GM18858 (cell line): ENCODE measurements at regions not wholly inside any gene's neighbourhood (a gene's known extent, or its start where the extent isn't known, plus 50 kb on each side); places are given as distances from the start of the nearest gene placed in this dataset.
"Not testable (repeated sequence)": the region's sequence is repeated elsewhere in the genome, so short reads cannot be mapped to it uniquely, and the experiment has no call there.

Experiments
- ATAC-seq: cut with Tn5 transposase; IDR thresholded peaks from one replicate; pipeline ENCODE4 v1.9.1; 2021; ENCODE audit not compliant: unreplicated experiment

DNA sequence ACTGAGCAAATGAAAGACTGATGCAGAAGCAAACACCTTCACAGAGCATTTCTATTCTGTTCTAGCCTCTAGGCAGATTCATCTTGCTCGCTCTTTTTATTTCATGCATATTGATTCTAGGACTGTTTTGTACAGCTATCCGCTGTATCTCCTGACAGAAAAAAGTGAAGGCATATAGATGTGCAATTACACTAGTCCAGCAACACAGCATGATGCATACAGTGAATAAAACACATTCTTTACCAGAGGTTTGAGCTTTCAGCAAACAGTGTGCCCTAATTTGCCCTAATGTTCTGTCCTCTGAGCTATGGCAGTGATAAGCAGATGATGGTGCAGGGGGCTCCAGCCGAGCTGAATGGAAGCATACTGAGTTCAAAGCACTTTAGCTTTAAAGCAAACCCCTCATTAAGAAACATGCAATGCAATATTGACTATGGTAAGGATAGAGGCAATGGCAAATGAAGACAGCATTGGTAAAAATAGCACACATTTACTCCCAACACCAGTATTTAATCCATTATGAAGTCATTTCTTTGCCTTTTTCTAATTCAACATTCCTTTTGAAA, 141.2 kb upstream of the RGPD4 start:
- ATAC-seq, result no peak

- no peak for ATAC-seq
These were observed 139.6 kb upstream of the RGPD4 start for GRCh38 chr2:107687073-107687472.

GRCh38 chr2:107688135-107688534, 138.6 kb upstream of the RGPD4 start:
- no peak for ATAC-seq

DNA sequence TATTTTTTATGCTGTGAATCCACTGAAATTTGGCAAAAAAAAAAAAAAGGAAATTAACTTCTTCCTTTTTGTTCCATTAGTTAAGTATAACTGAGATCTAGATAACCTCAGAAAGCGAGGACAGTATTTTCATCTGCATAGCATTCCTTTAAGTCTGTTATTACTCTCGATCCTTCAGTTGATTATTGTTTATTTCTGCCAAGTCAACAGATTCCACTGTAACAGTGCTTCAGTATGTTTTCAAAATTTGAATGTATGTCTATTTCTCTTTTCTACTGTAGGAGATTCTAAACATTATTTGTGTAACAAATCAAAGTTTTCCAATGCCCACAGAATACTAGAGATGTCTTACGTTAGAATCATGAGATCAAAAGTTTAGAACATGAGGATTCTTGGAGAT, 133.1 kb upstream of the RGPD4 start:
- ATAC-seq, result no peak

GRCh38 chr2:107694667-107695066, 132.0 kb upstream of the RGPD4 start:
- ATAC-seq, result no peak

- ATAC-seq, result no peak
These were observed 129.3 kb upstream of the RGPD4 start for GRCh38 chr2:107697385-107697784.

DNA sequence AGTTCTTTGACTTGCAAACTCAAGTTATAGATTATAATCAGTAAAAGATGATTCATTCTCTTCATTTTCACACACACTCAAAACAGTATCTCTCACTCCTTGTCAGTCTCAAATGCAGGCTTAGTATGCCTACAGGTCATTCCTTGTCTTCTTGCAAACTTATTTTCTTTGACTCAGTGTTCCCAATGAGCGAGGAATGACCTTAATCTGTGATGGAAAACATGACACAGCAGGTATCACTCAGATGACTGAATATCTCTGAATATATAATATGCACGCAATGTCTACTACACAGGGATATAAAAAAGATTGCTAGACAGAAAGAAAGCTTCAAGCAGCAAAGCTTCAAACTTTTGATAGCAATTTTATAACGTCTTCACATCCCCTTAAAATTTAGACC, 127.8 kb upstream of the RGPD4 start:
- ATAC-seq, result no peak

GRCh38 chr2:107700073-107700472, 126.6 kb upstream of the RGPD4 start:
- ATAC-seq, result no peak

DNA sequence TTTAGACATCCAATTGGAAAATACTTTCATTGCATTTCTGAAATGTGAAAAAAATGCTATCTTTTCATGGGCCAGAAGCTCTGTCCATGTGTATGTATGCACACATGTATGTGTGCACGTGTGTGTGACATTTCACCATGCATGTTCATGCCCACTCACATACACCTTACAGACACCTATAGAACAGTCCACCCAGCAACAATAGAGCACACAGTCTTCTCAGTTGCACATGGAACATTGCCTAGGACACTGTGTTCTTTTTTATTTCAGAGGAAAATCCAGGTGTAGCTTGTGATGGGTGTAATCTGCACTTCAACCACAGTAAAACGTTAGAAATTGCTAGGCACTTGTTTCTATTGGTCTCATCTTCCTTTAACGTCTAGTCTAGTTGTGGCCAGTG, 114.8 kb upstream of the RGPD4 start:
- ATAC-seq, result no peak

DNA sequence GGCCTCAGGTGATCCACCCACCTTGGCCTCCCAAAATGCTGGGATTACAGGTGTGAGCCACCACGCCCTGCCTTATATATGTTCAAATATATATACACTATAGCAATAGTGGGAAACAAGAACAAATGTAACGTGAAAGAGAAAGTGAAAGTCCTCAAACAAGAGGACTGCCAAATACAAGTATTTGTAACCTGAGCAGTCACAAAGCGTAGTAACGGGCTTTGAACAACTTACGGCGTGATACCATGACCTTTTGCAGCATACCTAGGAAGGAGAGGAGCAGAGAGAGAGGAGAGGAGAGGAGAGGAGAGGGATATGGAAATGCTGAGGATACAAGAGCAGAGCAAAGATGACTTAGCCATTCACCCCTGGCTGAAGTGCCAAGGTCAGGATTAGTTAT, 113.8 kb upstream of the RGPD4 start:
- ATAC-seq, result peak; percentile 84

GRCh38 chr2:107717661-107718060, 109.0 kb upstream of the RGPD4 start:
- no peak for ATAC-seq

DNA sequence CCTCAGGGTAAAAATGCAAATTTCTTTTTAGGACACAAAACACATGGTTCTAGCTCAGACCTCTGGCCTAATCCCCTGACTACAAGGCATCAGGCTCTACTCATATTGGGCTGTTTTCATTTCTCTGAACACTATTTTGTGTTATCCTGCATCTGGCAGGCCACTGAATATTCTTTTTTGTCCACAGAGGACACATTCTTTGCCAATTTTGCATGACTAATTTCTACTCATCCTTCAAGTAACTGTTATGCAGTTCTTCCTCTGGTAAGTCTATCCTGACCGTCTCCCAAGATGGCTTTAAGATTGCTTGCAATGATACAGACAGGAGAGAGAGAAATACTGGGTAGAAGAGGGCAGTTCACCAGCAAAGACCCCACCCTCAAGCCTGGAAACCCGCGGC, 107.6 kb upstream of the RGPD4 start:
- ATAC-seq, result no peak

- no peak for ATAC-seq
These were observed 106.9 kb upstream of the RGPD4 start for GRCh38 chr2:107719836-107720235.

GRCh38 chr2:107721178-107721577, 105.5 kb upstream of the RGPD4 start:
- ATAC-seq, result no peak

GRCh38 chr2:107721586-107721985, 105.1 kb upstream of the RGPD4 start:
- ATAC-seq, result no peak

DNA sequence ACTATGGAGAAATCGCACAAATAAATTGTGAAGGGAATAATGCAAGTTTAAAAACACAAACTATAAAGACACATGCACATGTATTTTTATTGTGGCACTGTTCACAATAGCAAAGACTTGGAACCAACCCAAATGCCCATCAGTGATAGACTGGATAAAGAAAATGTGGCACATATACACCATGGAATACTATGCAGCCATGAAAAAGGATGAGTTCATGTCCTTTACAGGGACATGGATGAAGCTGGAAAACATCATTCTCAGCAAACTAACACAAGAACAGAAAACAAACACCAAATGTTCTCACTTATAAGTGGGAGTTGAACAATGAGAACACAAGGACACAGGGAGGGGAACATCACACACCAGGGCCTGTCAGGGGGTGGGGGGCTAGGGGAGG, 100.9 kb upstream of the RGPD4 start:
- ATAC-seq, result not testable (repeated sequence)

GRCh38 chr2:107727318-107727717, 99.4 kb upstream of the RGPD4 start:
- no peak for ATAC-seq

DNA sequence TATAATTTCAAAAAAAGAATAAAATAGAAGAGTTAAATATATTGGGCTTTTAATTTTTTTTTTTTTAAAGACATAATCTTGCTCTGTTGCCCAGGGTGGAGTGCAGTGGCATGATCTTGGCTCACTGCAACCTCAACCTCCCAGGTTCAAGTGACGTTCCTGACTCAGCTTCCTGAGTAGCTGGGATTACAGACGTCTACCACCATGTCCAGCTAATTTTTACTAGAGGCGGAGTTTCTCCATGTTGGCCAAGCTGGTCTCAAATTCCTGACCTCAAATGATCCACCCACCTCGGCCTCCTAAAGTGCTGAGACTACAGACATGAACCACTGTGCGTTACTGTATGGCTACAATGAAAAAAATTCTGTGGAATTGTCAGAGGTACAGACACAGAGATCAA, 98.1 kb upstream of the RGPD4 start:
- ATAC-seq, result no peak

DNA sequence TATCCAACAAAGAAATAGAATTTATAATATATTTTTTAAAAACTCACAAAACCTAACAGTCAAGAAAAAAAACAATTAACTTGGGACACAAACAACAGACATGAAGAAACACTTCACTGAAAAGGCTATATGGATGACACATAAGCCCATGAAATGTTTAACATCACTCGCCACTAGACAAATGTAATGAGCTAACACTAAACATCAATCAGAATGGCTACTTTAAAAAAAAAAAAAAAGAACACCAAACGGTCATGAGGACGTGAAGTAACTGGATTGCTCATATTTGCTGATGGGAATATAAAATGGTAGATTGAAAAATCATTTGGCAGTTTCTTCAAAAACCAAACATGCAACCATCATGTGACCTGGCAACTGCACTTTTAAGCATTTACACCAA, 97.3 kb upstream of the RGPD4 start:
- no peak for ATAC-seq

DNA sequence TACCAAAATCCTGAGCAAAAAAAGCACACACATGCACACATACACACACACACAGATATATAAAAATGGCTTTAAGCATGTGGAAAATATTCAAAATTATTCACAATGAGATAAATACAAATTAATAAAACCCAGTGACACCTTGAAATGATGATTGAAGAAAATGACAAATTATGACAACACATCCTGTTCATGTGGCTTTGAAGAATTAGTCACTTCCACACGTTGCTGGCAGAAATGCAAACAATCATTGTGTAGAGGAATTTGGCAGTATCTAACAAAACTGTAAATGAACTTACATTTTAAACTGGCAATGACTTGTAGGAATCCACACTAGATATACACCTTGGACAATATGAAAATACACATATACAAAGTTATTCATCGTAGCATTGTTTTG, 95.8 kb upstream of the RGPD4 start:
- ATAC-seq, result no peak

DNA sequence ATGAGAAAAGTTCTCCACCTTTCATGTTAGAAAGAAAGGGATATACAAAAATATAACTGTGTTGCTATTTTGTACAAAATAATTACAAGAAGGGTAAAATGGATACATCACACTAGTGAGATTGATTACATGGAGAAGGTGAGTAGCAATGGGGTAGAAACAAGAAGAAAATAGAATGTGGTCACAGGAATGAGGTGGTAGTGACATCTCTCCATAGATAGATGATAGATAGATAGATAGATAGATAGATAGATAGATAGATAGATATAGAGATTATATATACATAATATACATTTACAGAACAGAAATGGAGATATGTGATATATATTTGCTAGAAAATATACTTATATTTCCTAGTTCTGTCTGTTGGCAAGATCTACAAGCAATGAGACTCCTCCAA, 95.3 kb upstream of the RGPD4 start:
- no peak for ATAC-seq

- ATAC-seq, result no peak
These were observed 91.5 kb upstream of the RGPD4 start for GRCh38 chr2:107735201-107735600.

DNA sequence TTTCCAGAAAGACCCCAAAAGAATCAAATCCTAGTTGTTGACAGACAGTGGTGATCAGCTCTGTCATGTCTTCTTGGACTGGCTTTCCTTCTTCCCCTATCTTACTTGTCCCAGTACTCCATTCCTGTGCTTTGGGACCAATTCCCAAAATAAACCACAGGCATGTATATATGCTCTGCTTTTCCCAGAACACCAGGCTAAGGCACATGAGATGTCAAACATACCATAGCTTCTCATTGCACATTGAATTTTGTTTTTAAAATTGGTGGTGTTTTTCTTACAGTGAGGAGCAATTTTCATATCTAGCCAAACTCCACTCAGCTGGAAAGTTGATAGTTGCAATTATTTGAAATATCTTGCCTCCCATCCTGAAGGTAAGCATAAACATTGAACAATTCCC, 88.9 kb upstream of the RGPD4 start:
- ATAC-seq, result no peak

DNA sequence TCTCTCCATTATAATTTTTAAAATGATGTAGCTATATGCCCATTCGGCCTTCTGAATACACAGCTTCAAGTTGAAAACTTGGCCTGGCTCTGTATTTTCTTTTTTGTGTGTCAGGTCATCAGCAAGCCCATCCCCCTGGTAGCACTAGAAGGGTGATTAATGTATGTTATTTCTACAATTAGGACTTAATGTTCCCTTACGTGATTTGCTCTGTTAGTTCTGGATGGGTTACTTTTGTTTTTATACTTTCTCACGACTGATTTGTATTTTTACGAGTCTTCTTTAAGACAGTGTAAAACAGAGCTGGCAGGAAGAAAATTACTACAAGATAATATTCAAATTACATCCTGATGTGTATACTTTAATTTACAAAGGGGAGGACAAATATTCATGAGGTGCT, 88.4 kb upstream of the RGPD4 start:
- no peak for ATAC-seq
